Gastroesophageal sphincter (tissue), 4 donors: ENCODE measurements at regions not wholly inside any gene's neighbourhood (a gene's known extent, or its start where the extent isn't known, plus 50 kb on each side); places are given as distances from the start of the nearest gene placed in this dataset.

Source experiments
- ATAC-seq: fragments of 150-250 bp; one replicate; pipeline ENCODE4 v1.9.1; 2016; ENCODE audit warnings: mild to moderate bottlenecking, moderate library complexity
- H3K27ac ChIP-seq, 4 donors: fragments of 200-600 bp; sonication (generic) in 3 of 4; 1 replicate in 3 of 4; 2 replicates in 1 of 4; pipeline ENCODE4 v1.5.1; 2016 to 2019
- H3K27me3 ChIP-seq: fragments of 200-600 bp; sonication (generic); one replicate; pipeline ENCODE4 v1.5.1; 2019
- H3K36me3 ChIP-seq, 2 donors: fragments of 200-600 bp; sonication (generic); one replicate each; pipeline ENCODE4 v1.5.1; 2019; ENCODE audit warnings: control low read depth in 1 of 2
- H3K4me1 ChIP-seq, 3 donors: fragments of 200-600 bp; sonication (generic); 1 replicate in 2 of 3; 2 replicates in 1 of 3; pipeline ENCODE4 v1.5.1; 2016 to 2019; ENCODE audit warnings: control low read depth in 2 of 3
- H3K4me3 ChIP-seq, 2 donors: fragments of 200-600 bp; sonication (generic); one replicate each; pipeline ENCODE4 v1.5.1; 2019; ENCODE audit warnings: mild to moderate bottlenecking in 1 of 2, moderate library complexity in 1 of 2
- H3K9me3 ChIP-seq, 3 donors: fragments of 200-600 bp; sonication (generic); one replicate each; pipeline ENCODE4 v1.5.1; 2017 to 2019; ENCODE audit warnings: control low read depth in 2 of 3
- CTCF ChIP-seq, 4 experiments: fragments of 200-600 bp in 2 of 4; fragments of 450-650 bp in 2 of 4; sonication (generic) in 1 of 4; IDR thresholded peaks; one replicate each; pipeline ENCODE4 v1.5.1; 2017 to 2019; ENCODE audit warnings: antibody characterized with exemption in 4 of 4, mild to moderate bottlenecking in 2 of 4, moderate library complexity in 2 of 4
- EP300 ChIP-seq: sonication (generic); formaldehyde crosslinking; IDR thresholded peaks from one replicate; pipeline ENCODE4 v1.6.1; 2017; ENCODE audit warnings: antibody characterized with exemption, mild to moderate bottlenecking
- POLR2A ChIP-seq, 2 donors: fragments of 450-650 bp; IDR thresholded peaks; one replicate each; pipeline ENCODE4 v1.6.1; 2017; ENCODE audit warnings: antibody characterized with exemption in 2 of 2, mild to moderate bottlenecking in 2 of 2, moderate library complexity in 1 of 2
- POLR2AphosphoS5 ChIP-seq: sonication (generic); formaldehyde crosslinking; IDR thresholded peaks from one replicate; pipeline ENCODE4 v1.6.1; 2017; ENCODE audit warnings: antibody characterized with exemption
- WGBS, 2 donors: methylation state at CpG; one replicate each; pipeline ENCODE4 v1.1.5; 2018; ENCODE audit warnings: low coverage in 1 of 2; 5-methylcytosine and 5-hydroxymethylcytosine counted together

DNA sequence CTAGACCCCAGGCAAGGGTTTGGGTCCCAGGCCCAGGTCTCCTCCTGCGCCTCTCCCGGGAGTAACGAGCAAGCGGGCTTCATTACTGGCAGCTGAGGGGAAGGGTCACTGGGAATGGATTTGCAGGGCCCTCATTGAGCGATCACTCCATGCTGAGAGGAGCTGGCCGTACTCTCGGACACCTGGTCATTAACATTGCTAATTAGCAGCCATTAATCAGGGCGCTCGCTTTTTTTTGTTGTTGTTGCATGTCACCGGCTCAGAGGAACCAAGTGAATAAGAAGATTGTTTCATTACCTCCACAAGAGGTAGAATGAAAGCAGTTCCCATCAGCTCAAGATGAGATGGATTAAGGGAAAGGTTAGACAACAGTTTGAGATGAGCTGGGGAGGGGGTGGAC lies 293.0 kb upstream of the ATP11B start:
- no peak for ATAC-seq
- H3K36me3 ChIP-seq = no peaks in the 10 kb centered on the region
- H3K9me3 ChIP-seq = no peaks in the 10 kb centered on the region
- no peak overlapping the region for H3K27ac ChIP-seq
- H3K4me3 ChIP-seq = no peak overlapping the region
- no peak for TF ChIP-seq EP300
- TF ChIP-seq POLR2A (IDR thresholded peaks at IDR 0.05) = no peak
- no peak for TF ChIP-seq POLR2AphosphoS5
- TF ChIP-seq CTCF (IDR thresholded peaks at IDR 0.05) = no peak
- H3K27me3 ChIP-seq = peaks cover 5% of the 10 kb centered on the region
- 40% methylated on average over 1 of the region's 10 CpGs; no CpG with 5 or more reads in 1 of the 2 donors for WGBS, 2 donors
- no peaks in the 10 kb centered on the region for H3K4me1 ChIP-seq

DNA sequence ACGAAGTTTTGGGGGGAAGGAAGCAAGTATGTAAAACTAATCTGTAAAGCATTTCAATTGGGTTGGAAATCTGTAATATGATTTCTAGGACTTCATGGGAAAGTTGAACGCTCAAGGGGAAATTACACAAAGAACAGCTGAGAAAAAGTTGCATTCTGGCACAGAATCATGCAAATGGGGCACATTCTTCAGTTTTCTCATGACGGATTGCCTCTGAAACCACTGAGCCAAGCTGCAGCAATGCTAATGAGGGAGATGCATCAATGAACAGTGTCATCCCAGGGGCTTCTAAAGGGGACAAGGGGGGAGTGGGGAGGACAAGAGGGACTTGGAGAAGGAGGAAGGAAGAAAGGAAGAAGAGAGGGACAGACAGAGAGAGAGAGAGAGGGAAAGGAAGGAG lies 291.4 kb upstream of the ATP11B start:
- Histone ChIP-seq H3K9me3 (no peaks in the 10 kb centered on the region), H3K27ac (no peak overlapping the region), H3K27me3 (peaks cover 5% of the 10 kb centered on the region), H3K4me1 (no peaks in the 10 kb centered on the region), H3K36me3 (no peaks in the 10 kb centered on the region), H3K4me3 (no peak overlapping the region)
- ATAC-seq = no peak
- TF ChIP-seq POLR2A (IDR thresholded peaks at IDR 0.05) (no peak), EP300 (no peak), POLR2AphosphoS5 (no peak), CTCF (IDR thresholded peaks at IDR 0.05) (no peak)
- 23 to 37% methylated on average over 3 of the region's 3 CpGs for WGBS, 2 donors

DNA sequence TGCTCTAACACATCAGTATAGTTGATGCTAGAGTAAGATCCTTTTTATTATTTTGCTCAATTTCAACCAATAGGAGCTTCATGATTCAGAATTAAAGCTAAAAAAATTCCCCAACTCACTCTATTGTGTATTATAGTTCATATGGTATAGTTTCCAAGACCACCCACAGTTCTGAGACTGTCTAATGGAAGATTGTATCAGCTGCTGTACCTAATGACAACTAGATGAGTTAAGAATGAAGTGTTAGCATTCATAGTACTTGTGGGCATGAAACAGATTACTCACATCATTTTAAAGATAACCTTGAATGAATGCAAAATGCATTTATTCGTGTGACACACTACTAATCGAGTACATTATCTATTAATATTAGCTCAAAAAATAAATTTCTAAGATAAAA lies 289.9 kb upstream of the ATP11B start:
- H3K9me3 ChIP-seq = no peaks in the 10 kb centered on the region
- WGBS, 2 donors = 45 to 53% methylated on average over 2 of the region's 2 CpGs
- no peak overlapping the region for H3K4me3 ChIP-seq
- TF ChIP-seq POLR2AphosphoS5 = no peak
- TF ChIP-seq CTCF (IDR thresholded peaks at IDR 0.05) = no peak
- TF ChIP-seq EP300 = no peak
- TF ChIP-seq POLR2A (IDR thresholded peaks at IDR 0.05) = no peak
- no peak for ATAC-seq
- H3K36me3 ChIP-seq = no peaks in the 10 kb centered on the region
- no peaks in the 10 kb centered on the region for H3K4me1 ChIP-seq
- peaks cover 5% of the 10 kb centered on the region for H3K27me3 ChIP-seq
- no peak overlapping the region for H3K27ac ChIP-seq

DNA sequence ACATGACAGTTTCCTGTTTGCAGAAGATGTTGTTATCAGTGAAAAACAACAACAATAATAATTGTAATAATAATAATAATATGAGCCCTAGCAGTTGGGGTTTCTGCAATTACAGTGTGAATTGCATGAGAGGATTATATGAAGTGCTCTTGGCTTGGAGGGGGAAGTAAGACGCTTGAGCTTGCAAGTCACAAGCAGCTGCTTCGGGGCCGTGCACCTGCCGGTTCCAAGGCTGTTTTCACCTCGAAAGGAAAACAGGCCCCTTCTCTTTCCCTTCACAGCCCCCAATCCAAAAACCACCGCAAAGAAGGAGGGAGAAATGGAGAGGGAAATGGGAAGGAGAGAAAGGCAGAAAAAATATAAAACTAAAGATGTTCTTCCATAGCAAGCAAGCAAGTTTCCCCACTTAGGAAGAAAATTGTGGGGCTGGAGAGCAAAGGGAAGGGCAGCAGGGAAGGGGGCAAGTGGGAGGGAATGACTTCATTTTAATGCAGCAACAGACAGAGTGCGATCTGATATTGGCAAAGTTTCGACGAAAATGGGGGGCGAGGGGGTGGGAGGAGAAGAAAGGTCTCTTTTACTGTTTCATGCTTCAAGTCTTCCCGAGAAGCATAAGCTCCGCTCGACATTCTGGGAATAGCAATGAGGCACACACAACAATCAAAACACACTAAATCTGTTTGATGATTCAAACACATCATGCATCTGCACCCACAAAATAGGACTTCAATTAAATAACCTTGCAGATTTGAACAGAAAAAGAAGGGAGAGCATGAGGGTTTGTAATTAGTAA lies 284.2 kb upstream of the ATP11B start:
- no peak for ATAC-seq
- Histone ChIP-seq H3K36me3 (no peaks in the 10 kb centered on the region), H3K9me3 (no peaks in the 10 kb centered on the region), H3K27me3 (no peaks in the 10 kb centered on the region), H3K4me1 (no peaks in the 10 kb centered on the region), H3K4me3 (no peak overlapping the region), H3K27ac (no peak overlapping the region)
- no peak for TF ChIP-seq EP300
- TF ChIP-seq POLR2A (IDR thresholded peaks at IDR 0.05) = no peak
- no peak for TF ChIP-seq CTCF (IDR thresholded peaks at IDR 0.05)
- no peak for TF ChIP-seq POLR2AphosphoS5
- 25 to 34% methylated on average over 10 to 13 of the region's 13 CpGs for WGBS, 2 donors

DNA sequence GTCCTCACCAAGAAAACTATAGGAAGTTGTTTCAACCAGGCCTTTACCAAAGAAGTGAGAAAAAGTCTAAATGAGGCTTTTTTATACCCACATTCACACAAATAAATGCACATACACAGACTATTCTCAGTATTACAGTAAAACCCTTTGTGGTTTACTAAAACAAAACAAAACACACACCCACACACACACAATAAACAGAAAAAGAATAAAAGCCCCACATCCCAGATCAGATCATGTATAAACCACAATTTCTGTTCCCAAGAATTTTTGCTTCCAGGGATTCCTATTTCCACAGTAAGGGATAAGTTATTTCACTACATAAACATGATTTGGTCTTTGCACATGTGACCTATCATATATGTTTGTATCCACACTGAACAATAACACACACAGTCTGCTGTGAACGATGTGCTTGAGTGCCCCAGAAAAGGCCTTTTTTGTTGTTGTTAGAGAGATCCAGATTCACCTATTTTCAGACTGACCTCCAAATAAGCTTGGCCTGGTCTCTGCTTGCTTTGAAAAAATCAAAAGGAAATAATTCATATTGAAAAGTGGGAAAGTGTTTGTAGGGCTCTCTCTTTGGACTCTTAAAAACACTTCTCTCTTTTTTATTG lies 283.4 kb upstream of the ATP11B start:
- ATAC-seq = no peak
- Histone ChIP-seq H3K27me3 (no peaks in the 10 kb centered on the region), H3K4me1 (no peaks in the 10 kb centered on the region), H3K4me3 (no peak overlapping the region), H3K27ac (no peak overlapping the region), H3K9me3 (no peaks in the 10 kb centered on the region), H3K36me3 (no peaks in the 10 kb centered on the region)
- no peak for TF ChIP-seq POLR2AphosphoS5
- TF ChIP-seq EP300 = no peak
- no peak for TF ChIP-seq CTCF (IDR thresholded peaks at IDR 0.05)
- no peak for TF ChIP-seq POLR2A (IDR thresholded peaks at IDR 0.05)
- 10 to 50% methylated on average over 1 of the region's 1 CpG for WGBS, 2 donors
